ENCODE measurements at regions not wholly inside any gene's neighbourhood (a gene's known extent, or its start where the extent isn't known, plus 50 kb on each side); places are given as distances from the start of the nearest gene placed in this dataset.

GRCh38 chr22:47596176-47596690, 833.8 kb downstream of the TBC1D22A start:
- no peak for DNase-seq (ENCODE audit: low spot score)

GRCh38 chr22:47594836-47595521, 832.5 kb downstream of the TBC1D22A start:
- no peak for DNase-seq (ENCODE audit: low spot score)

- DNase-seq (ENCODE audit: low spot score) = no peak
Observed at GRCh38 chr22:47593911-47594311, 831.5 kb downstream of the TBC1D22A start.

- DNase-seq (ENCODE audit: low spot score) = no peak
Observed at GRCh38 chr22:47593291-47593690, 830.8 kb downstream of the TBC1D22A start.

- no peak for DNase-seq (ENCODE audit: low spot score)
Observed at GRCh38 chr22:47592791-47593190, 830.3 kb downstream of the TBC1D22A start.

GRCh38 chr22:47591709-47592108, 829.3 kb downstream of the TBC1D22A start:
- DNase-seq (ENCODE audit: low spot score) = no peak

GRCh38 chr22:47591016-47591415, 828.6 kb downstream of the TBC1D22A start:
- DNase-seq (ENCODE audit: low spot score) = no peak

- DNase-seq (ENCODE audit: low spot score) = no peak
Observed at GRCh38 chr22:47589271-47590250, 827.1 kb downstream of the TBC1D22A start.

- DNase-seq (ENCODE audit: low spot score) = no peak
Observed at GRCh38 chr22:47588578-47588960, 826.1 kb downstream of the TBC1D22A start.

GRCh38 chr22:47587861-47588577, 825.6 kb downstream of the TBC1D22A start:
- DNase-seq (ENCODE audit: low spot score) = no peak

- DNase-seq (ENCODE audit: low spot score) = no peak
Observed at GRCh38 chr22:47587361-47587760, 824.9 kb downstream of the TBC1D22A start.

- no peak for DNase-seq (ENCODE audit: low spot score)
Observed at GRCh38 chr22:47586946-47587345, 824.5 kb downstream of the TBC1D22A start.

GRCh38 chr22:47586038-47586437, 823.6 kb downstream of the TBC1D22A start:
- no peak for DNase-seq (ENCODE audit: low spot score)

GRCh38 chr22:47583959-47584562, 821.6 kb downstream of the TBC1D22A start:
- DNase-seq (ENCODE audit: low spot score) = no peak

- DNase-seq (ENCODE audit: low spot score) = no peak
Observed at GRCh38 chr22:47582067-47582466, 819.6 kb downstream of the TBC1D22A start.

- no peak for DNase-seq (ENCODE audit: low spot score)
Observed at GRCh38 chr22:47580121-47580520, 817.7 kb downstream of the TBC1D22A start.

- no peak for DNase-seq (ENCODE audit: low spot score)
Observed at GRCh38 chr22:47576908-47577307, 814.5 kb downstream of the TBC1D22A start.

- no peak for DNase-seq (ENCODE audit: low spot score)
Observed at GRCh38 chr22:47575291-47575690, 812.8 kb downstream of the TBC1D22A start.

- no peak for DNase-seq (ENCODE audit: low spot score)
Observed at GRCh38 chr22:47574556-47574955, 812.1 kb downstream of the TBC1D22A start.

- no peak for DNase-seq (ENCODE audit: low spot score)
Observed at GRCh38 chr22:47573141-47573540, 810.7 kb downstream of the TBC1D22A start.

- no peak for DNase-seq (ENCODE audit: low spot score)
Observed at GRCh38 chr22:47572443-47572842, 810.0 kb downstream of the TBC1D22A start.

GRCh38 chr22:47571616-47572015, 809.2 kb downstream of the TBC1D22A start:
- DNase-seq (ENCODE audit: low spot score) = no peak

Data from putamen (tissue), 1 donor.